ENCODE measurements at regions not wholly inside any gene's neighbourhood (a gene's known extent, or its start where the extent isn't known, plus 50 kb on each side); places are given as distances from the start of the nearest gene placed in this dataset.

DNA sequence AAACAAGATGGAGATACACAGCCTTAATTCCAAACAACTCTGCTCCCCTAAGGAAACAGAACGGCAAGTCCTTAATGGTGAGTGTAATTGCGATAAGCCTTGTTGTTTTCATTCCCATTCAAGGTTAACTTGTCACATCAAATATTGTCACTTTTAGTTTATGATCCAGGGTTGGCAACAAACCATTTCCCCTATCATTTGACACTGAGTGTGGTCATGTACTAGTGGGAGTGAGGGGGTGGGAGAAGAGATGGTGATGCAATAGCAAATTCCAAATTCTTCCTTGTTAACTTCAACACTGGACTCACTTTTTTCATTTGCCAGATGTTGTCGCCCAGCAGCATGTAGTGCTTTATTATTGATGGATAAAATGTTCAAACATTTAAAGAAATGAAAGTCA, 140.4 kb downstream of the ZNF326 start:
- Histone ChIP-seq H2AK5ac (ENCODE audit: insufficient read length, low read length) (no peak overlapping the region), H3K9ac (ENCODE audit: extremely low read depth, insufficient read length, low read length) (no peak overlapping the region), H3K27me3 (ENCODE audit: insufficient read depth, low read length) (no peaks in the 10 kb centered on the region), H3K14ac (ENCODE audit: insufficient read depth, low read length) (no peak overlapping the region), H3K56ac (ENCODE audit: insufficient read length, low read depth, low read length) (no peak overlapping the region), H2BK20ac (ENCODE audit: low read depth, low read length, poor library complexity, severe bottlenecking) (no peak overlapping the region), H3K79me1 (ENCODE audit: insufficient read depth, low read depth, low read length, poor library complexity, severe bottlenecking) (no peaks in the 10 kb centered on the region), H2BK120ac (ENCODE audit: low read depth, low read length, poor library complexity, severe bottlenecking) (no peak overlapping the region), H4K5ac (ENCODE audit: insufficient read length, low read depth, low read length) (no peak overlapping the region), H2BK12ac (ENCODE audit: insufficient read length, low read depth, low read length) (no peak overlapping the region), H4K8ac (replicated peaks; ENCODE audit: insufficient read length, low read depth, low read length) (no peak overlapping the region), H4K20me1 (ENCODE audit: control insufficient read depth, insufficient read depth, insufficient read length) (no peaks in the 10 kb centered on the region), H3K4me2 (ENCODE audit: insufficient read depth, insufficient read length, low read length) (no peak overlapping the region), H2BK15ac (ENCODE audit: low read depth, low read length) (no peak overlapping the region), H3K27ac (ENCODE audit: insufficient read length, low read depth, low read length) (no peak overlapping the region), H3K23ac (ENCODE audit: insufficient read length, low read depth, low read length) (no peak overlapping the region), H3K79me2 (ENCODE audit: insufficient read depth, low read length) (no peaks in the 10 kb centered on the region), H3T11ph (ENCODE audit: low read length) (no peak overlapping the region), H3K18ac (ENCODE audit: insufficient read length, low read depth, low read length) (no peak overlapping the region), H4K91ac (ENCODE audit: insufficient read length, low read depth, low read length) (no peak overlapping the region), H2BK5ac (ENCODE audit: insufficient read length, low read length) (no peak overlapping the region), H3K4ac (ENCODE audit: low read depth, low read length) (no peak overlapping the region), H3K9me3 (ENCODE audit: control insufficient read depth, low read depth, low read length) (peaks cover 11% of the 10 kb centered on the region), H3K4me1 (ENCODE audit: insufficient read depth, low read length) (no peaks in the 10 kb centered on the region), H3K23me2 (ENCODE audit: insufficient read length, low read depth, low read length, poor library complexity, severe bottlenecking) (no peaks in the 10 kb centered on the region), H2AFZ (ENCODE audit: low read length) (no peak overlapping the region)
- Mint-ChIP-seq H3K4me1 (peaks cover 0 to 5% of the 10 kb centered on the region in 2 experiments; a peak in 1 of 4 replicates), H3K9me3 (peaks cover 31% of the 10 kb centered on the region in 2 experiments), H3K4me3 (no peak overlapping the region), H3K36me3 (ENCODE audit: insufficient read depth in 1 of 3, low read depth in 3 of 3) (peaks cover 15 to 32% (median 16%) of the 10 kb centered on the region in 3 experiments), H3K27me3 (ENCODE audit: low read depth) (peaks cover 3% of the 10 kb centered on the region; the same call in 1 of the 2 replicates), H3K27ac (no peak overlapping the region)
- no peak for DNase-seq
- no CpG with 5 or more reads among the region's 3 CpGs for WGBS (ENCODE audit: extremely low coverage, insufficient read length, low lambda C conversion rate)
- TF ChIP-seq, protein P1, sequence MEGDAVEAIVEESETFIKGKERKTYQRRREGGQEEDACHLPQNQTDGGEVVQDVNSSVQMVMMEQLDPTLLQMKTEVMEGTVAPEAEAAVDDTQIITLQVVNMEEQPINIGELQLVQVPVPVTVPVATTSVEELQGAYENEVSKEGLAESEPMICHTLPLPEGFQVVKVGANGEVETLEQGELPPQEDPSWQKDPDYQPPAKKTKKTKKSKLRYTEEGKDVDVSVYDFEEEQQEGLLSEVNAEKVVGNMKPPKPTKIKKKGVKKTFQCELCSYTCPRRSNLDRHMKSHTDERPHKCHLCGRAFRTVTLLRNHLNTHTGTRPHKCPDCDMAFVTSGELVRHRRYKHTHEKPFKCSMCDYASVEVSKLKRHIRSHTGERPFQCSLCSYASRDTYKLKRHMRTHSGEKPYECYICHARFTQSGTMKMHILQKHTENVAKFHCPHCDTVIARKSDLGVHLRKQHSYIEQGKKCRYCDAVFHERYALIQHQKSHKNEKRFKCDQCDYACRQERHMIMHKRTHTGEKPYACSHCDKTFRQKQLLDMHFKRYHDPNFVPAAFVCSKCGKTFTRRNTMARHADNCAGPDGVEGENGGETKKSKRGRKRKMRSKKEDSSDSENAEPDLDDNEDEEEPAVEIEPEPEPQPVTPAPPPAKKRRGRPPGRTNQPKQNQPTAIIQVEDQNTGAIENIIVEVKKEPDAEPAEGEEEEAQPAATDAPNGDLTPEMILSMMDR (conservative IDR thresholded peaks at IDR 0.05) = no peak
